ENCODE measurements at regions not wholly inside any gene's neighbourhood (a gene's known extent, or its start where the extent isn't known, plus 50 kb on each side); places are given as distances from the start of the nearest gene placed in this dataset.
"Not testable (repeated sequence)": the region's sequence is repeated elsewhere in the genome, so short reads cannot be mapped to it uniquely, and the experiment has no call there.

DNA sequence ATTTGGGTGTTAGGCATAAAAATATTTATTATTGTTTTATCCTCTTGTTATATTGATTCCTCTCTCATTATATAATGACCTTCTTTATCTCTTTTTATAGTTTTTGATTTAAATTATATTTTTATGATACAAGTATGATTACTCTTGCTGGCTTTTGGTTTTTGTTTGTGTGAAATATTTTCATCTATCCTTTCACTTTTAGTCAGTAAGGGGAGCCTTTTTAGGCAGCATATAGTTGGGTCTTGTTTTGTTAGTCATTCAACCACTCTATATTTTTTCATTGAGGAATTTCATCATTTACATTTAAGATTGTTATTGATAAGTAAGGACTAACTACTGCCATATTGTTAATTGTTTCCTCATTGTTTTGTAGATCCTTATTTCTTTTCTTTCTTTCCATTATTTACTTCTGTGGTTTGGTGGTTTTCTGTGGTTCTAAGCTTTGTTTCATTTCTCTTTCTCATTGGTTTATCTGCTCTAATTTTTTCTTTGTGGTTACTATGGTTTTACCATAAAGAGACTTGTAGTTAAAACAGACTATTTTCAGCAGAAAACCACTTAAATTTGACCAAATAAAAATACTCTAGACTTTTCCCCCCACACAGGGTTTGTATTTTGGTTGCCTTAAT, 593.1 kb downstream of the NUF2 start:
- DNase-seq = no peak

GRCh38 chr1:163922743-163923201, 601.0 kb downstream of the NUF2 start:
- peak; percentile 5 for DNase-seq

GRCh38 chr1:163924041-163924440, 602.3 kb downstream of the NUF2 start:
- DNase-seq = no peak

- peak; percentile 64 for DNase-seq
Observed at GRCh38 chr1:163927493-163927892, 605.7 kb downstream of the NUF2 start.

- DNase-seq = peak; percentile 73
Observed at GRCh38 chr1:163928069-163928468, 606.3 kb downstream of the NUF2 start.

GRCh38 chr1:163928651-163929050, 606.9 kb downstream of the NUF2 start:
- DNase-seq = peak; percentile 62

- DNase-seq = no peak
Observed at GRCh38 chr1:163932901-163933300, 611.1 kb downstream of the NUF2 start.

GRCh38 chr1:163933437-163933836, 611.7 kb downstream of the NUF2 start:
- peak; percentile 15 for DNase-seq

- no peak for DNase-seq
Observed at GRCh38 chr1:163935738-163936374, 614.1 kb downstream of the NUF2 start.

- DNase-seq = no peak
Observed at GRCh38 chr1:163959622-163960021, 599.4 kb upstream of the PBX1 start.

DNA sequence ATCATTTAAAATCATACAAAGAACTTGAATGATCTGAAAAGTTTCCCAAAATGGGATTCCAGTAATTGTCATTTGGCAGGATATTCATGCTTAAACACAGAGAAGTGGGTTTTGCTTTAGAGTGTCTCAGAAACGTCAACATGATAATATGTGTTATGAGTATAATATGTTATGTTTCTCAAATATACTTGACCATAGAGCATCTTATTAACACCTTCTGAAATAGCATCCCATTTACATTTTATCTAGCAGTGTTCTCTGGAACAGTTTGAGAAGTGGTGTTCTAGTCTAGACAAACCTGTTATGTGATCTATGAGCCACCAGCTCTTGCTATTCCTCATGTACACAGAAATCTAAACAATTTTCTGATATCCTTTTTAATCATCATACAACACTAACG, 588.8 kb upstream of the PBX1 start:
- no peak for DNase-seq

GRCh38 chr1:163970699-163971098, 588.3 kb upstream of the PBX1 start:
- DNase-seq = no peak

DNA sequence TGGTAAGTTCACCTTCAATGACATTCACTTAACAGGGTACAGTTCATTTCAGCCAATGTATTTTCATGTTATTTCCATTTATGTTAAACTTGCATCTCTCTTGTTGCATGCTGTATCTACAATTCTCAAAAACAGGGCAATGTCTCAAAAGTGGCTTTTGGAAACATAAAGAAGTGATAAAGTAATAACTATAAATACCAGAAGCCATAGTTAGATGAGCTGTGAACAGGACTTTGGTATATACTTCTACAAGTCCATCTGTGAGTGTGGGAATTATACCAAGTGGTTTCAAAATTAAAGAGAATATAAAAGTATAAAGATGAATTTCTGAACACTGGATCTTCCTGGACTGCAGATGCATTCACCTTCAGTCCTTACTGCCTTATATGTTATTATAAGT, 585.4 kb upstream of the PBX1 start:
- no peak for DNase-seq

DNA sequence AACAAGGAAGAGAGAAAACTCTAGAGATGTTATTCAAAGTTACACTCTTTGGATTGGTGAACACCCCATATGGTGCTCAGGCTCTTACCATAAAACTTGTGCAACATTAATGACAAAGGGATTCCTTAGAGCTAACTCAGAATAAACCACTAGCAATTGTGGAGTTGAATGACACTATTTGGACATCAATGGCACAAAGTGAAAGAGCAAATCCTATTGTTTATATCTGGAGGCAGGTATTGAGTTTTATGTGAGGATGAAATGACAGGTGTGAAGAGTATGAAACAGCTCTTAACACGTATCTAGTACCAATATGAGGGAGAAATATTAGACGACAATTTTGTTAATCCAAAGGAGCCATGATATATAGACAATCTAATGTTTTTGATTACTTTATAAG, 584.9 kb upstream of the PBX1 start:
- DNase-seq = no peak

GRCh38 chr1:163980394-163980793, 578.6 kb upstream of the PBX1 start:
- peak; percentile 85 for DNase-seq

DNA sequence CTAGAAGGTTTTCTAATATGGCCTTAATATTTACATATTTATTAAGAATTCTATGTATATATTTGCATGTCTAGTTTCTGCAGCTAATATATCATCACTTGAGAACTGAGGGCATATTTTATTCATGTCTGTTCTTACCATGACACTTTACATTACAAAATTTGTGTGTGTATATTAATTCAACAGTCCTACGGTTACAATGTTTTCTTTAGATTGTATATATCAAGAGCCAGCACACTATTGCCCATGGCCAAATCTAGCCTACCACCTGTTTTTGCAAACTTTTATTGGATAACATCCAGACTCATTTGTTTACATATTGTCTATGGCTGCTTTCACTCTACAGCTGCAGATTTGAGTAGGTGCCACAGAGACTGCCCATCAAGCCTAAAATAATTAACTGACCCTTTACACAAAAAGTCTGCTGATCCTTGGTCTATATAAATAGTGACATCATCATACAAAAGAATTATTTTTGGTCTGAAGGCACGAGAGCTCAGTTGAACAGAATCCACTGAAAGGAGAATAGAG, 577.4 kb upstream of the PBX1 start:
- DNase-seq = peak; percentile 76

DNA sequence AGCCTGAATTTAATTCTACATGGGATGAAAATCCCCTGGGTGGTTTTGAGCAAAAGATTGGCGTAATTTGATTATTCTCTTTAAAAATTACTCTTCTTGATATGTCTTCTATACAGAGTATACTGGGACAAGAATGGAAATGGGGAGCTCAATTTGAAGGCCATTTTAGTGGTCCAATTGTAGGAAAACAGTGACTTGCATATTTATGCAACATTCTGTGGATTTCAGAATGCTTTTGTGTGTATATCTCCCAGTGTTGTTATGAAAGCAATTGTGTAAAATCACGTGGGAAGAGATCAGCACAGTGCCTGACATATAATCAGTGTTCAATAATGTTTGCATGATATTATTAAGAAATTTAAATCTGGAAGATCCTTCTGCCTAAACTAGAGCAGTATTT, 575.9 kb upstream of the PBX1 start:
- no peak for DNase-seq

GRCh38 chr1:163985700-163986099, 573.3 kb upstream of the PBX1 start:
- no peak for DNase-seq

DNA sequence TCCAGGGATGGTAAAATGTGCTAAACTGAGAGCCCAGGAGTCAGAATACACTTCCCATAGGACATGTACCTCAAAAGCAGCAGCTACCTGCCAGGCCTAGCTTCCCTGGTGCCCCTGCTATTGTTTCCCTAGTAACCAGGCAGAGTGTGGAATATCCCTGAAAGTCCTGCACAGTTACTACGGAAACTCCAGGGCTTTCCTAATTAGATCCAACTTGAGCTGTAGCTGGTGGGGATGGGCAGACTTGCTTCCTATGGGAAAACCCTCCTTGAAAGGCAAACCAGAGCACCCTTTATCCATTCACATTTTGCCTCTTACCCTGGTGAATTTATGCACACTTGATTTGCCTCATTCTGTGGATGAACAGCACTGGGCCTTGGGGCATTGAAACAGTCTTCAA, 559.9 kb upstream of the PBX1 start:
- DNase-seq = peak; percentile 25

- not testable (repeated sequence) for DNase-seq
Observed at GRCh38 chr1:164006186-164006585, 552.8 kb upstream of the PBX1 start.

DNA sequence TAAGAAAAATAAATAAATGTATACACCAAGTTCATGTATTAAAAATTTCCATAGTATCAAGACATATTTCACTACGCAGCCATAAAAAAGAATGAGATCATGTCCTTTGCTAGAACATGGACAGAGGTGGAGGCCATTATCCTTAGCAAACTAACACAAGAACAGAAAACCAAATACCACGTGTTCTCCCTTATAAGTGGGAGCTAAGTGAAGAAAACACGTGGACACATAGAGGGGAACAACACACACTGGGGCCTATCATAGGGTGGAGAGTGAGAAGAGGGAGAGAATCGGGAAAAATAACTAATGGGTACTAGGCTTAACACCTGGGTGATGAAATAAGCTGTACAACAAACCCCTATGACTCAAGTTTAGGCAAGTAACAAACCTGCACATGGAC, 552.4 kb upstream of the PBX1 start:
- DNase-seq = no peak

- no peak for DNase-seq
Observed at GRCh38 chr1:164017239-164017638, 541.7 kb upstream of the PBX1 start.

- DNase-seq = no peak
Observed at GRCh38 chr1:164020391-164020790, 538.6 kb upstream of the PBX1 start.

- DNase-seq = no peak
Observed at GRCh38 chr1:164021813-164022212, 537.2 kb upstream of the PBX1 start.

- no peak for DNase-seq
Observed at GRCh38 chr1:164033782-164034181, 525.2 kb upstream of the PBX1 start.
